Testis (tissue), 2 donors: ENCODE measurements at regions not wholly inside any gene's neighbourhood (a gene's known extent, or its start where the extent isn't known, plus 50 kb on each side); places are given as distances from the start of the nearest gene placed in this dataset.

Experiments used
- CTCF ChIP-seq, 3 experiments: fragments of 450-650 bp in 2 of 3; fragments of 200-600 bp in 1 of 3; sonication (generic) in 1 of 3; IDR thresholded peaks; one replicate each; pipeline ENCODE4 v1.5.1; 2016 to 2019; ENCODE audit warnings: antibody characterized with exemption in 3 of 3, mild to moderate bottlenecking in 2 of 3, moderate library complexity in 1 of 3
- POLR2A ChIP-seq: fragments of 450-650 bp; IDR thresholded peaks from one replicate; pipeline ENCODE4 v1.6.1; 2017; ENCODE audit warnings: antibody characterized with exemption, mild to moderate bottlenecking, moderate library complexity

- TF ChIP-seq CTCF (IDR thresholded peaks at IDR 0.05) = no peak
- no peak for TF ChIP-seq POLR2A
Observed at GRCh38 chr5:4015709-4016108, 420.1 kb downstream of the IRX1 start.
